HG03378 (cell line): ENCODE measurements at regions not wholly inside any gene's neighbourhood (a gene's known extent, or its start where the extent isn't known, plus 50 kb on each side); places are given as distances from the start of the nearest gene placed in this dataset.

Source experiments
- ATAC-seq: cut with Tn5 transposase; IDR thresholded peaks from one replicate; pipeline ENCODE4 v1.9.1; 2021; ENCODE audit warnings: mild to moderate bottlenecking, moderate library complexity; ENCODE audit not compliant: unreplicated experiment

- ATAC-seq, result no peak
Observed at GRCh38 chr9:16193066-16193465, 640.2 kb downstream of the CCDC171 start.

- no peak for ATAC-seq
Observed at GRCh38 chr9:16196206-16196605, 643.4 kb downstream of the CCDC171 start.

- no peak for ATAC-seq
Observed at GRCh38 chr9:16197578-16198370, 644.9 kb downstream of the CCDC171 start.

- ATAC-seq, result no peak
Observed at GRCh38 chr9:16198996-16199395, 646.2 kb downstream of the CCDC171 start.

- ATAC-seq, result no peak
Observed at GRCh38 chr9:16202221-16202620, 649.4 kb downstream of the CCDC171 start.

- ATAC-seq, result no peak
Observed at GRCh38 chr9:16202914-16203728, 650.3 kb downstream of the CCDC171 start.

GRCh38 chr9:16203729-16204573 lies 651.1 kb downstream of the CCDC171 start:
- ATAC-seq, result no peak

GRCh38 chr9:16205455-16205854 lies 652.6 kb downstream of the CCDC171 start:
- no peak for ATAC-seq

GRCh38 chr9:16206518-16206917 lies 653.7 kb downstream of the CCDC171 start:
- no peak for ATAC-seq

GRCh38 chr9:16207161-16207560 lies 654.3 kb downstream of the CCDC171 start:
- no peak for ATAC-seq

- ATAC-seq, result no peak
Observed at GRCh38 chr9:16210440-16210839, 657.6 kb downstream of the CCDC171 start.

GRCh38 chr9:16211946-16212345 lies 658.5 kb downstream of the BNC2 start:
- no peak for ATAC-seq

- no peak for ATAC-seq
Observed at GRCh38 chr9:16213781-16214515, 656.5 kb downstream of the BNC2 start.

- no peak for ATAC-seq
Observed at GRCh38 chr9:16214677-16215352, 655.7 kb downstream of the BNC2 start.

- ATAC-seq, result no peak
Observed at GRCh38 chr9:16215353-16215680, 655.2 kb downstream of the BNC2 start.

GRCh38 chr9:16217943-16218701 lies 652.3 kb downstream of the BNC2 start:
- ATAC-seq, result no peak

- ATAC-seq, result no peak
Observed at GRCh38 chr9:16221366-16221765, 649.1 kb downstream of the BNC2 start.

- ATAC-seq, result no peak
Observed at GRCh38 chr9:16221822-16222547, 648.5 kb downstream of the BNC2 start.
